HG02798 (cell line): ENCODE measurements at regions not wholly inside any gene's neighbourhood (a gene's known extent, or its start where the extent isn't known, plus 50 kb on each side); places are given as distances from the start of the nearest gene placed in this dataset.
"Not testable (repeated sequence)": the region's sequence is repeated elsewhere in the genome, so short reads cannot be mapped to it uniquely, and the experiment has no call there.

Experiments used
- ATAC-seq: cut with Tn5 transposase; IDR thresholded peaks from one replicate; pipeline ENCODE4 v1.9.1; 2021; ENCODE audit warnings: mild to moderate bottlenecking; ENCODE audit not compliant: unreplicated experiment, poor library complexity

DNA sequence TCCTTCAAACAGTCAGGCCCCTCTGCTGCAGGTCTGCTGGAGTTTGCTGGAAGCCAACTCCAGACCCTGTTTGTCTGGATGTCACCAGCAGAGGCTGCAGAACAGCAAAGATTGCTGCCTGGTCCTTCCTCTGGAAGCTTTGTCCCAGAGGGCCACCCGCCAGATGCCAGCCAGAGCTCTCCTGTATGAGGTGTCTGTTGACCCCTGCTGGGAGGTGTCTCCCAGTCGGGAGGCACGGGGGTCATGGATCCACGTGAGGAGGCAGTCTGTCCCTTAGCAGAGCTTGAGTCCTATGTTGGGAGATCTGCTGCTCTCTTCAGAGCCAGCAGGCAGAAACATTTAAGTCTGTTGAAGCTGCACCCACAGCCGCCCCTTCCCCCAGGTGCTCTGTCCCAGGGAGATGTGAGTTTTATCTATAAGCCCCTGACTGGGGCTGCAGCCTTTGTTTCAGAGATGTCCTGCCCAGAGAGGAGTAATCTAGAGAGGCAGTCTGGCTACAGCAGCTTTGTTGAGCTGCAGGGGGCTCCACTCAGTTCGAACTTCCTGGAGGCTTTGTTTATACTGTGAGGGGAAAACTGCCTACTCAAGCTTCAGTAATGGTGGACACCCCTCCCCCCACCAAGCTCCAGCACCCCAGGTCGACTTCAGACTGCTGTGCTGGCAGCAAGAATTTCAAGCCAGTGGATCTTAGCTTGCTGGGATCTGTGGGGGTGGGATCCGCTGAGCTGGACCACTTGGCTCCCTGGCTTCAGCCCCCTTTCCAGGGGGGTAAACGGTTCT is 72.1 kb downstream of the OGFRL1 start:
- ATAC-seq = not testable (repeated sequence)

DNA sequence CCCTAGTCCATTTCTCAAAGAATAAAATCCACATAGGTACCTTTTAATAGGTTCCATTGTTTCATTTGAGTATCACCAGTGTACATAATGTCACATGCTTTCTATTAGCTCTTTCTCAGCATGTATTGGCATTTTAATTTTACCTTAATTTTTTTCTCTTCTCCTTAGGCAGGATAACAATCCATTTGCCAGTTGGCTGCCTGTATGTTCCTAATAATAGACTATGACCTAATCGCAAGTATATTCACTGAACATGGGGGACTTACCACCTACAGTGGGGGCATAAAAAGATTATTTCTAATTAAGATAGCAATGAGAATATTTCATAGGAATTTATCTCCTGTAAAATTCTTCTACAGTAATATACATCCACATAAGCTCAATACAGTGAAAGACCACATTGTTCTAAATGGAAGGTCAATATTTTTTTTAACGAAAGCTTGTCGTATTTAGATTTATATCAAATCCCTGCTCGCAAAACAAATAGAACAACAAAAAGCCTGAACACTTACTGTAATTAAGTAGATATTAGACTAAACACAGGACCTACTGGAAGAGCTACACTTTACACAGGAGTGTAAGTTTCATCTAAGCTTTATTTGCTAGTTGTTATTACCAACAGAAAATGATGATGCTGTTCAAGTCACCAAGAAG is 76.4 kb downstream of the OGFRL1 start:
- no peak for ATAC-seq

- ATAC-seq = no peak
Observed at GRCh38 chr6:71367756-71368155, 79.1 kb downstream of the OGFRL1 start.

- no peak for ATAC-seq
Observed at GRCh38 chr6:71368284-71368683, 79.7 kb downstream of the OGFRL1 start.

DNA sequence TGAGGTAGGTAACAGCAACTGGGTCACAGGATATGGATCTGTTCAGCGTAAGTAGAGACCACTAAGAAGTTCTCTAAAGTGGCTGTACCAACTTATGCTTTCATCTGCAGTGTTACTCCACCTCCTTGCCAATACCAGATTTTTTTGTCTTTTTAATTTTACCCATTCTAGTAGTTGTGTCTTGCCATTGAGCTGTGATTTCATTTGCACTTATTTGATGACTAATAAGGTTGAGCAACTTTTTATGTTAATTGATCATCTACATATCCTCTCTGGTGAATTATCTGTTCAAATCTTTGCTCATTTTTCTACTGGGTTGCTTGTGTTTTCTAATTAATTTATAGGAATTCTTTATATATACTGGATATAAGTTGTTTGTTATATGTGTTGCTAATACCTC is 82.9 kb downstream of the OGFRL1 start:
- ATAC-seq = no peak

GRCh38 chr6:71373943-71374342 is 85.3 kb downstream of the OGFRL1 start:
- no peak for ATAC-seq

GRCh38 chr6:71375676-71376075 is 87.1 kb downstream of the OGFRL1 start:
- no peak for ATAC-seq

- no peak for ATAC-seq
Observed at GRCh38 chr6:71376830-71377229, 88.2 kb downstream of the OGFRL1 start.

DNA sequence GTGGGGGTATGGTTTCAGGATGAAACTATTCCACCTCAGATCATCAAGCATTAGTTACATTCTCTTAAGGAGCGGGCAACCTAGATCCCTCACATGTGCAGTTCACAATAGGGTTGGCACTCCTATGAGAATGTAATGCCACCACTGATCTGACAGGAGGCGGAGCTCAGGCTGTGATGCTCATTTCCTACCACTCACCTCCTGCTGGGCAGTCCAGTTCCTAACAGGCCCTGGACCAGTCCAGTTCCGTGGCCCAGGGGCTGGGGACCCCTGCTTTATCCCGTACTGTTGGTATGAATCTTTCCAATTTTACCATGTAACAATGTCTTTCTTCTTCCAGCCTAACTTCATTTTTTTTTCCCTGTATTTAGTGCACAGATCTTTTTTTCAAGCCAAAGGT is 94.9 kb downstream of the OGFRL1 start:
- ATAC-seq = no peak

GRCh38 chr6:71383901-71384489 is 95.4 kb downstream of the OGFRL1 start:
- no peak for ATAC-seq

DNA sequence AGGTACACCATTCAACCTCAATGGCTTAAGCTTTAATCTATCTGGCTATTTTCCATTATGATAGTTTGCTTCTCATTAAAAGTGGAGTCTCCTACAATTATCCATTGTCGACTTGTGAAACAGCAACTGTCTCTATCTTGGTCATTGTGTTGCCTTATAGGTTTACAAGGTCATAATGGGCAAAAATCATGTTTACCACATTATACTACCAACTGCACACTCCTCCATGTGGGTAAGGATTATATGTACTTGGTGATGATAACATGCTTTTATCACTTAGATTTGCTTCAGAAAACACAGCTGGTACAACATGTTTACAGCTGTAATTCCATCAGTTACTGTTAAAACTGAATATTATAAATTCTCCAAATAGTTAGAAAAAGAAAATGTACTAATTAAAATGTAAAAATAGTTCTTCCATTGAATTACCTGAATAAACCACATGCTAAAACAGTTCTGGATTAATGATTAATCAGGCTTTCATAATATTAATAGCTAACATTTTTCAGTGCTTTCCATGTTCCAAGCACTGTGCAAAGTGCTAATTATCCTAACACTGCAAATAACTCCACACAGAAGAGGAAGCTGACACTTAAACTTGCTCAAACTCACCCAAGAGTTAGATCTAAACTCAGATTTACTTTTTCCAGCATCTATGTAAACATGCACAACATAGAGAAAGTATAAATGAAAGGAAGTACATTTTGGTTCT is 96.7 kb downstream of the OGFRL1 start:
- no peak for ATAC-seq

DNA sequence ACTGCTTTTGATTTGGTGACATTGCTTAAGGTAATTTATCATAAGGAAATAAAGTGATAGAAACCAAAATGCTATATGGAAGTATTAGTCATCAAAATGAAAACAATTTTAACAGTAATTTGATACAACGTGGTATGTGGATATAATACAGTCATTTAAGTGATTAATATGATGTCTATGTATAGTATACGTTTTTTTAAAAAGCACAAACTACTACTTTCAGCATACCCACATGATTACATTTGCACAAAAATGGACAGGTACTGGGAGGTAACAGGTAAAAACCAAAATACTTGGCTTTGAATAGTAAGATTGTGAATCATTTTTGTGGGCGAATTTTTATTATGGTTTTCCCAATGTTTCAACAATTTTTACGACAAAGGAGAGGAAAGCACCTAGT is 97.6 kb downstream of the OGFRL1 start:
- no peak for ATAC-seq

- ATAC-seq = no peak
Observed at GRCh38 chr6:71387179-71387578, 98.6 kb downstream of the OGFRL1 start.

GRCh38 chr6:71388068-71388744 is 99.6 kb downstream of the OGFRL1 start:
- ATAC-seq = no peak

GRCh38 chr6:71388856-71389527 is 100.4 kb downstream of the OGFRL1 start:
- ATAC-seq = no peak

DNA sequence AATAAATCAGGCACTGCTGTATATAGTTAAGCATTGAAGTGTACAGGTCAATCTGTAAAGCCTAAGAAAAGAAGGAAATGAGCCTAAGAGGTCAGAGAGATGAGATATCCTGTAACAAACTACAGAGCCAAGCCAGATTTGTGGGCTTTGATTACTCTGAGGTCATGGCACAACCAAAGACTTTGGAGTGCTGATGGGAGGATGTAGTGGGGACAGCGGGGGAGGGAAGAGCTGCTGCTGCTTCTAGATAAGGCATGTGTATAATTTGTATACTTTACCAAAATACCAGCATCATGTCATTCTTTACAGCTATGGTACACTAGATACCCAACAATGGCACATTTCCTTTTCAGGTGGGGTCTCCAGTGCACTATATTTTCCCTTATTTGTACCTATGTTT is 102.5 kb downstream of the OGFRL1 start:
- ATAC-seq = no peak

GRCh38 chr6:71392276-71392675 is 103.7 kb downstream of the OGFRL1 start:
- ATAC-seq = no peak

DNA sequence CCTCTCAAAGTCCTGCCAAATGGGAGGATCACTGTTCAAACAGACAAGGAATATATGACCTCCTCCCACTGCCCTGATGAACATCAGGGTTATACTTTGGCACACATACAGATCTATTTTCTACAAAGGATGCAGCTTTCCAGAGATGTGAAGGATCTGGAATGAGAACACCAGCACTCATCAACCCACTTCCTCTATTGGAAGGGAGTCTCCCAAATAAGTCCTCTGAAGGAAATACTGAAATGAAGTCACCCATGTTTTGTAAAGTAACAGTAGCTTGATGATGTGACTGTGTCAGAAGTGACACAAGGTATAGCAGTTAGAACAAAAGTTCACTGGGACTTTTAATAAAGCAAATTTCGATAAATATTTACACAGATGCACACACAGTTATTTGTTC is 104.9 kb downstream of the OGFRL1 start:
- no peak for ATAC-seq

GRCh38 chr6:71393981-71394432 is 105.4 kb downstream of the OGFRL1 start:
- ATAC-seq = no peak

DNA sequence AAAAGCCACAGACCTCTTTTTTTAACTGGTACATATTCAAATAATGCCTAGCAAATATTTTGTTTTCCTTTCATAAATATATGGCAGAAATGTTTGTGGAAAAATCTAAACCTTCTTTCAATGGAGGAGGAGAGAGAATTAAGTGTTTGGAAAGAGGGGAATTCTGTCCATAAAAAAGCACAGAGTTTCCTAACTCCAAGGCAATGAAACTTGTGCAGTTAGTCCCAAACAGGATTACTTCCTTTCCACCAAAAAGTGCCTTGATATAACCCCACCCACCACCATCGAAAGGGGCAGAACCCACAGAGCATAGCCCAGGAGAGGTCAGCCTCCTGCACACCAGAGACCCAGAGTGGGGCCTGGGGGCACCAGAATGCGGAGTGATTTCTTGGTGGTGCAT is 106.3 kb downstream of the OGFRL1 start:
- ATAC-seq = no peak
